ENCODE measurements at regions not wholly inside any gene's neighbourhood (a gene's known extent, or its start where the extent isn't known, plus 50 kb on each side); places are given as distances from the start of the nearest gene placed in this dataset.

DNA sequence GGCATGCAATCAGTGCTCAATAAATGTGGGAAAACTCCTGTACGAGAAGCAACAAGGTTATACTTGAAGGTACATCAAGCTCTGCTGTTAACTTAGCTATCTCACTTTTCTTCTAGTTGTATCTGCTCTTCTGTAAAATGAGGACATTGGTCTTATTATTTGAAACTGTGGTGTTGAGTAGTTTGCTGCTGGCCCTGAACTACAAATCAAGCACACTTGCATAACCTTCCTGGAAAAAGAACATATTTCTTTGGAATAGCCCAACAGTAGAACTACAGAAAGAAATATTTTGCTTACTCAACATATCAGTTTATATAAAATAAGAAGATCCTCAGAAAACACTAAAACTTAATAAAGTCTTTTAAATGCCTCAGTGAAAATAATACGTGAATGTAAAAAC lies 203.0 kb downstream of the KCTD12 start:
- TF ChIP-seq, protein P1, sequence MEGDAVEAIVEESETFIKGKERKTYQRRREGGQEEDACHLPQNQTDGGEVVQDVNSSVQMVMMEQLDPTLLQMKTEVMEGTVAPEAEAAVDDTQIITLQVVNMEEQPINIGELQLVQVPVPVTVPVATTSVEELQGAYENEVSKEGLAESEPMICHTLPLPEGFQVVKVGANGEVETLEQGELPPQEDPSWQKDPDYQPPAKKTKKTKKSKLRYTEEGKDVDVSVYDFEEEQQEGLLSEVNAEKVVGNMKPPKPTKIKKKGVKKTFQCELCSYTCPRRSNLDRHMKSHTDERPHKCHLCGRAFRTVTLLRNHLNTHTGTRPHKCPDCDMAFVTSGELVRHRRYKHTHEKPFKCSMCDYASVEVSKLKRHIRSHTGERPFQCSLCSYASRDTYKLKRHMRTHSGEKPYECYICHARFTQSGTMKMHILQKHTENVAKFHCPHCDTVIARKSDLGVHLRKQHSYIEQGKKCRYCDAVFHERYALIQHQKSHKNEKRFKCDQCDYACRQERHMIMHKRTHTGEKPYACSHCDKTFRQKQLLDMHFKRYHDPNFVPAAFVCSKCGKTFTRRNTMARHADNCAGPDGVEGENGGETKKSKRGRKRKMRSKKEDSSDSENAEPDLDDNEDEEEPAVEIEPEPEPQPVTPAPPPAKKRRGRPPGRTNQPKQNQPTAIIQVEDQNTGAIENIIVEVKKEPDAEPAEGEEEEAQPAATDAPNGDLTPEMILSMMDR (IDR thresholded peaks at IDR 0.05): no peak
- TF ChIP-seq POLR2AphosphoS5 (IDR thresholded peaks at IDR 0.05): no peak
- no peak for TF ChIP-seq POLR2A (IDR thresholded peaks at IDR 0.05; ENCODE audit: low read depth)
